ENCODE measurements at regions not wholly inside any gene's neighbourhood (a gene's known extent, or its start where the extent isn't known, plus 50 kb on each side); places are given as distances from the start of the nearest gene placed in this dataset.

- Mint-ChIP-seq H3K27ac (no peak overlapping the region), H3K27me3 (no peaks in the 10 kb centered on the region), H3K36me3 (no peaks in the 10 kb centered on the region), H3K4me3 (no peak overlapping the region), H3K9me3 (peaks cover 0 to 3% (median 0%) of the 10 kb centered on the region in 7 donors), H3K4me1 (no peaks in the 10 kb centered on the region)
- no peaks in the 10 kb centered on the region for H3K9me3 ChIP-seq (ENCODE audit: control insufficient read depth in 2 of 2, low read length in 2 of 2)
- no peak overlapping the region for H3K4me3 ChIP-seq (ENCODE audit: low read depth, low read length)
- DNase-seq, result no peak
- H3K36me3 ChIP-seq (ENCODE audit: control insufficient read depth, insufficient read depth, low read length), result no peaks in the 10 kb centered on the region
- H3K27ac ChIP-seq (ENCODE audit: insufficient read depth, low read length, poor library complexity, severe bottlenecking), result no peak overlapping the region
- H3K27me3 ChIP-seq (ENCODE audit: control insufficient read depth, insufficient read depth, low read length), result no peaks in the 10 kb centered on the region
- no peaks in the 10 kb centered on the region for H3K4me1 ChIP-seq (ENCODE audit: control insufficient read depth, insufficient read depth, low read length, poor library complexity, severe bottlenecking)
- no peak for ATAC-seq (ENCODE audit: low read depth in 2 of 2)
Measured at GRCh38 chr6:126914801-126915200, 203.7 kb upstream of the RSPO3 start.

- Histone ChIP-seq H3K36me3 (ENCODE audit: control insufficient read depth, insufficient read depth, low read length) (no peaks in the 10 kb centered on the region), H3K4me1 (ENCODE audit: control insufficient read depth, insufficient read depth, low read length, poor library complexity, severe bottlenecking) (no peaks in the 10 kb centered on the region), H3K27ac (ENCODE audit: insufficient read depth, low read length, poor library complexity, severe bottlenecking) (no peak overlapping the region), H3K27me3 (ENCODE audit: control insufficient read depth, insufficient read depth, low read length) (no peaks in the 10 kb centered on the region), H3K9me3 (ENCODE audit: control insufficient read depth in 2 of 2, low read length in 2 of 2) (no peaks in the 10 kb centered on the region), H3K4me3 (ENCODE audit: low read depth, low read length) (no peak overlapping the region)
- no peak for ATAC-seq (ENCODE audit: low read depth in 2 of 2)
- peaks cover 0 to 2% (median 0%) of the 10 kb centered on the region in 7 donors for H3K9me3 Mint-ChIP-seq
- no peaks in the 10 kb centered on the region for H3K27me3 Mint-ChIP-seq
- DNase-seq, result no peak
- no peaks in the 10 kb centered on the region for H3K4me1 Mint-ChIP-seq
- H3K4me3 Mint-ChIP-seq, result no peak overlapping the region
- no peak overlapping the region for H3K27ac Mint-ChIP-seq
- no peaks in the 10 kb centered on the region for H3K36me3 Mint-ChIP-seq
Measured at GRCh38 chr6:126919947-126920346, 198.5 kb upstream of the RSPO3 start.

- Mint-ChIP-seq H3K4me3 (no peak overlapping the region), H3K27ac (no peak overlapping the region), H3K27me3 (no peaks in the 10 kb centered on the region), H3K36me3 (no peaks in the 10 kb centered on the region), H3K9me3 (peaks cover 0 to 2% (median 0%) of the 10 kb centered on the region in 7 donors), H3K4me1 (no peaks in the 10 kb centered on the region)
- no peak for DNase-seq
- no peak for ATAC-seq (ENCODE audit: low read depth in 2 of 2)
- Histone ChIP-seq H3K36me3 (ENCODE audit: control insufficient read depth, insufficient read depth, low read length) (no peaks in the 10 kb centered on the region), H3K9me3 (ENCODE audit: control insufficient read depth in 2 of 2, low read length in 2 of 2) (no peaks in the 10 kb centered on the region), H3K4me1 (ENCODE audit: control insufficient read depth, insufficient read depth, low read length, poor library complexity, severe bottlenecking) (no peaks in the 10 kb centered on the region), H3K4me3 (ENCODE audit: low read depth, low read length) (no peak overlapping the region), H3K27me3 (ENCODE audit: control insufficient read depth, insufficient read depth, low read length) (no peaks in the 10 kb centered on the region), H3K27ac (ENCODE audit: insufficient read depth, low read length, poor library complexity, severe bottlenecking) (no peak overlapping the region)
Measured at GRCh38 chr6:126923807-126924206, 194.7 kb upstream of the RSPO3 start.

GRCh38 chr6:126926926-126927325, 191.5 kb upstream of the RSPO3 start:
- H3K36me3 Mint-ChIP-seq, result no peaks in the 10 kb centered on the region
- Histone ChIP-seq H3K9me3 (ENCODE audit: control insufficient read depth in 2 of 2, low read length in 2 of 2) (no peaks in the 10 kb centered on the region), H3K27ac (ENCODE audit: insufficient read depth, low read length, poor library complexity, severe bottlenecking) (no peak overlapping the region), H3K27me3 (ENCODE audit: control insufficient read depth, insufficient read depth, low read length) (no peaks in the 10 kb centered on the region), H3K4me3 (ENCODE audit: low read depth, low read length) (no peak overlapping the region), H3K4me1 (ENCODE audit: control insufficient read depth, insufficient read depth, low read length, poor library complexity, severe bottlenecking) (no peaks in the 10 kb centered on the region), H3K36me3 (ENCODE audit: control insufficient read depth, insufficient read depth, low read length) (no peaks in the 10 kb centered on the region)
- no peak overlapping the region for H3K4me3 Mint-ChIP-seq
- H3K27ac Mint-ChIP-seq, result no peak overlapping the region
- H3K4me1 Mint-ChIP-seq, result no peaks in the 10 kb centered on the region
- DNase-seq (no peak), ATAC-seq (ENCODE audit: low read depth in 2 of 2) (no peak)
- no peaks in the 10 kb centered on the region for H3K27me3 Mint-ChIP-seq
- no peaks in the 10 kb centered on the region for H3K9me3 Mint-ChIP-seq

- Mint-ChIP-seq H3K27me3 (no peaks in the 10 kb centered on the region), H3K4me1 (no peaks in the 10 kb centered on the region), H3K4me3 (no peak overlapping the region), H3K36me3 (no peaks in the 10 kb centered on the region), H3K9me3 (no peaks in the 10 kb centered on the region), H3K27ac (no peak overlapping the region)
- Histone ChIP-seq H3K36me3 (ENCODE audit: control insufficient read depth, insufficient read depth, low read length) (no peaks in the 10 kb centered on the region), H3K27me3 (ENCODE audit: control insufficient read depth, insufficient read depth, low read length) (no peaks in the 10 kb centered on the region), H3K4me1 (ENCODE audit: control insufficient read depth, insufficient read depth, low read length, poor library complexity, severe bottlenecking) (no peaks in the 10 kb centered on the region), H3K4me3 (ENCODE audit: low read depth, low read length) (no peak overlapping the region), H3K9me3 (ENCODE audit: control insufficient read depth in 2 of 2, low read length in 2 of 2) (no peaks in the 10 kb centered on the region), H3K27ac (ENCODE audit: insufficient read depth, low read length, poor library complexity, severe bottlenecking) (no peak overlapping the region)
- ATAC-seq (ENCODE audit: low read depth in 2 of 2) (no peak), DNase-seq (no peak)
Measured at GRCh38 chr6:126927841-126928240, 190.6 kb upstream of the RSPO3 start.

- H3K9me3 Mint-ChIP-seq, result peaks cover 0 to 3% (median 0%) of the 10 kb centered on the region in 7 donors
- H3K4me3 ChIP-seq (ENCODE audit: low read depth, low read length), result no peak overlapping the region
- ATAC-seq (ENCODE audit: low read depth in 2 of 2) (no peak), DNase-seq (no peak)
- H3K36me3 Mint-ChIP-seq, result no peaks in the 10 kb centered on the region
- H3K27me3 ChIP-seq (ENCODE audit: control insufficient read depth, insufficient read depth, low read length), result no peaks in the 10 kb centered on the region
- no peaks in the 10 kb centered on the region for H3K36me3 ChIP-seq (ENCODE audit: control insufficient read depth, insufficient read depth, low read length)
- no peaks in the 10 kb centered on the region for H3K27me3 Mint-ChIP-seq
- H3K4me1 ChIP-seq (ENCODE audit: control insufficient read depth, insufficient read depth, low read length, poor library complexity, severe bottlenecking), result no peaks in the 10 kb centered on the region
- H3K4me1 Mint-ChIP-seq, result no peaks in the 10 kb centered on the region
- H3K27ac Mint-ChIP-seq, result no peak overlapping the region
- no peak overlapping the region for H3K4me3 Mint-ChIP-seq
- no peak overlapping the region for H3K27ac ChIP-seq (ENCODE audit: insufficient read depth, low read length, poor library complexity, severe bottlenecking)
- H3K9me3 ChIP-seq (ENCODE audit: control insufficient read depth in 2 of 2, low read length in 2 of 2), result no peaks in the 10 kb centered on the region
Measured at GRCh38 chr6:126937426-126937825, 181.0 kb upstream of the RSPO3 start.

- Histone ChIP-seq H3K4me1 (ENCODE audit: control insufficient read depth, insufficient read depth, low read length, poor library complexity, severe bottlenecking) (no peaks in the 10 kb centered on the region), H3K36me3 (ENCODE audit: control insufficient read depth, insufficient read depth, low read length) (no peaks in the 10 kb centered on the region), H3K27ac (ENCODE audit: insufficient read depth, low read length, poor library complexity, severe bottlenecking) (no peak overlapping the region), H3K27me3 (ENCODE audit: control insufficient read depth, insufficient read depth, low read length) (no peaks in the 10 kb centered on the region), H3K9me3 (ENCODE audit: control insufficient read depth in 2 of 2, low read length in 2 of 2) (no peaks in the 10 kb centered on the region), H3K4me3 (ENCODE audit: low read depth, low read length) (no peak overlapping the region)
- Mint-ChIP-seq H3K9me3 (peaks cover 0 to 5% (median 0%) of the 10 kb centered on the region in 7 donors), H3K4me1 (no peaks in the 10 kb centered on the region), H3K4me3 (no peak overlapping the region), H3K27ac (no peak overlapping the region), H3K27me3 (no peaks in the 10 kb centered on the region), H3K36me3 (no peaks in the 10 kb centered on the region)
- ATAC-seq (ENCODE audit: low read depth in 2 of 2) (no peak), DNase-seq (no peak)
Measured at GRCh38 chr6:126939784-126940183, 178.7 kb upstream of the RSPO3 start.

GRCh38 chr6:126941751-126942150, 176.7 kb upstream of the RSPO3 start:
- H3K4me1 ChIP-seq (ENCODE audit: control insufficient read depth, insufficient read depth, low read length, poor library complexity, severe bottlenecking), result no peaks in the 10 kb centered on the region
- H3K27ac ChIP-seq (ENCODE audit: insufficient read depth, low read length, poor library complexity, severe bottlenecking), result no peak overlapping the region
- H3K9me3 ChIP-seq (ENCODE audit: control insufficient read depth in 2 of 2, low read length in 2 of 2), result no peaks in the 10 kb centered on the region
- Mint-ChIP-seq H3K36me3 (no peaks in the 10 kb centered on the region), H3K4me3 (no peak overlapping the region), H3K9me3 (peaks cover 0 to 5% (median 0%) of the 10 kb centered on the region in 7 donors), H3K4me1 (no peaks in the 10 kb centered on the region), H3K27me3 (no peaks in the 10 kb centered on the region), H3K27ac (no peak overlapping the region)
- H3K27me3 ChIP-seq (ENCODE audit: control insufficient read depth, insufficient read depth, low read length), result no peaks in the 10 kb centered on the region
- H3K36me3 ChIP-seq (ENCODE audit: control insufficient read depth, insufficient read depth, low read length), result no peaks in the 10 kb centered on the region
- ATAC-seq (ENCODE audit: low read depth in 2 of 2) (no peak), DNase-seq (no peak)
- H3K4me3 ChIP-seq (ENCODE audit: low read depth, low read length), result no peak overlapping the region
